Kidney (tissue), 13 donors: ENCODE measurements at regions not wholly inside any gene's neighbourhood (a gene's known extent, or its start where the extent isn't known, plus 50 kb on each side); places are given as distances from the start of the nearest gene placed in this dataset.

Experiments
- DNase-seq, 5 donors: peaks; one replicate each; pipeline ENCODE4 v3.0.0-alpha.2; 2013 to 2020
- FAIRE-seq: peaks from 2 replicates; lab custom pipeline; 2012; peaks lifted over from hg19 to GRCh38; lab: Jason Lieb, UNC
- H3K27ac ChIP-seq, 2 donors: one replicate each; pipeline ENCODE4 v1.7.0; 2013; ENCODE audit warnings: low read depth in 2 of 2, low read length in 2 of 2, inconsistent platforms in 1 of 2
- H3K27me3 ChIP-seq: one replicate; pipeline ENCODE4 v1.7.1; 2013; ENCODE audit warnings: low read length, inconsistent platforms; ENCODE audit not compliant: control insufficient read depth, insufficient read depth
- H3K36me3 ChIP-seq, 3 donors: one replicate each; pipeline versions ENCODE4 v1.7.0 to v1.7.1; 2013; ENCODE audit warnings: low read length in 3 of 3, control low read depth in 1 of 3, inconsistent platforms in 1 of 3; ENCODE audit not compliant: insufficient read depth in 3 of 3, control insufficient read depth in 2 of 3
- H3K4me1 ChIP-seq, 3 donors: one replicate each; pipeline versions ENCODE4 v1.7.0 to v1.7.1; 2013; ENCODE audit warnings: low read length in 3 of 3, inconsistent platforms in 1 of 3, low read depth in 1 of 3; ENCODE audit not compliant: control insufficient read depth in 2 of 3, insufficient read depth in 2 of 3
- H3K4me3 ChIP-seq, 3 donors: one replicate each; pipeline versions ENCODE4 v1.7.0 to v1.8.1; 2013; ENCODE audit warnings: low read length in 3 of 3, control low read depth in 1 of 3, inconsistent platforms in 1 of 3
- H3K9ac ChIP-seq, 3 donors: one replicate each; pipeline versions ENCODE4 v1.7.0 to v1.7.1; 2013; ENCODE audit warnings: low read length in 3 of 3, control low read depth in 1 of 3, inconsistent platforms in 1 of 3
- H3K9me3 ChIP-seq, 3 donors: one replicate each; pipeline versions ENCODE4 v1.7.0 to v1.7.1; 2013; ENCODE audit warnings: low read length in 3 of 3, control low read depth in 1 of 3, inconsistent platforms in 1 of 3; ENCODE audit not compliant: control insufficient read depth in 2 of 3, insufficient read depth in 1 of 3
- CTCF ChIP-seq: IDR thresholded peaks from 3 replicates; pipeline ENCODE4 v1.5.1; 2012; ENCODE audit warnings: mild to moderate bottlenecking, moderate library complexity, borderline replicate concordance; ENCODE audit not compliant: insufficient read depth; ENCODE audit errors: extremely low read depth
- intact Hi-C: fragments of 100-400 bp; cut with DNase I; formaldehyde crosslinking; loops from one replicate; pipeline ENCODE4 v1.11.1; 2022
- donor health status: control.
- donor health status: control.
- donor health status: control.
- donor health status: control.
- donor health status: control.
- donor health status: DM: yes; HTN: yes; CAD: no.
- donor health status: Normal renal cell carcinoma (clear cell type).

GRCh38 chr2:129422028-129422427 lies 557.4 kb upstream of the RAB6C start:
- Histone ChIP-seq H3K9me3 (peaks cover 0 to 3% (median 0%) of the 10 kb centered on the region in 3 donors), H3K27ac (no peak overlapping the region), H3K9ac (no peak overlapping the region), H3K4me1 (no peaks in the 10 kb centered on the region), H3K36me3 (no peaks in the 10 kb centered on the region), H3K27me3 (no peaks in the 10 kb centered on the region), H3K4me3 (no peak overlapping the region)
- intact Hi-C loops: no loop called here
- DNase-seq (no peak), FAIRE-seq (no peak)
- no peak for TF ChIP-seq CTCF

GRCh38 chr2:129428086-129428660 lies 551.3 kb upstream of the RAB6C start:
- peak in 1 of 5 donors; percentile 24 for DNase-seq

GRCh38 chr2:129430911-129431310 lies 548.6 kb upstream of the RAB6C start:
- Histone ChIP-seq H3K4me3 (no peak overlapping the region), H3K4me1 (no peaks in the 10 kb centered on the region), H3K36me3 (no peaks in the 10 kb centered on the region), H3K9me3 (no peaks in the 10 kb centered on the region), H3K27me3 (no peaks in the 10 kb centered on the region), H3K27ac (no peak overlapping the region), H3K9ac (no peak overlapping the region)
- TF ChIP-seq CTCF: no peak
- peak in 1 of 5 donors; percentile 17 for DNase-seq
- intact Hi-C loops: no loop called here
- no peak for FAIRE-seq

More at GRCh38 chr2:129428086-129428660, 551.3 kb upstream of the RAB6C start:
- intact Hi-C loops: no loop called here
- no peak overlapping the region for H3K4me3 ChIP-seq
- no peaks in the 10 kb centered on the region for H3K4me1 ChIP-seq
- no peaks in the 10 kb centered on the region for H3K27me3 ChIP-seq
- no peak overlapping the region for H3K9ac ChIP-seq
- no peak for FAIRE-seq
- TF ChIP-seq CTCF: no peak
- no peaks in the 10 kb centered on the region for H3K36me3 ChIP-seq
- no peak overlapping the region for H3K27ac ChIP-seq
- peaks cover 0 to 3% (median 0%) of the 10 kb centered on the region in 3 donors for H3K9me3 ChIP-seq

- no peak overlapping the region for H3K4me3 ChIP-seq
- DNase-seq: peak in 1 of 5 donors; percentile 28
- intact Hi-C loops: no loop called here
- H3K36me3 ChIP-seq: no peaks in the 10 kb centered on the region
- no peaks in the 10 kb centered on the region for H3K27me3 ChIP-seq
- no peak overlapping the region for H3K27ac ChIP-seq
- no peaks in the 10 kb centered on the region for H3K4me1 ChIP-seq
- FAIRE-seq: no peak
- no peak overlapping the region for H3K9ac ChIP-seq
- H3K9me3 ChIP-seq: no peaks in the 10 kb centered on the region
- TF ChIP-seq CTCF: no peak
These were observed 547.6 kb upstream of the RAB6C start for GRCh38 chr2:129431881-129432280.
